ENCODE measurements at regions not wholly inside any gene's neighbourhood (a gene's known extent, or its start where the extent isn't known, plus 50 kb on each side); places are given as distances from the start of the nearest gene placed in this dataset.
"Not testable (repeated sequence)": the region's sequence is repeated elsewhere in the genome, so short reads cannot be mapped to it uniquely, and the experiment has no call there.

GRCh38 chr6:80633412-80633811 is 526.9 kb downstream of the BCKDHB start:
- no peak for DNase-seq (ENCODE audit: low spot score)

- DNase-seq (ENCODE audit: low spot score) = no peak
These were observed 518.9 kb downstream of the BCKDHB start for GRCh38 chr6:80625405-80625804.

GRCh38 chr6:80623066-80623815 is 516.8 kb downstream of the BCKDHB start:
- DNase-seq (ENCODE audit: low spot score) = no peak

- no peak for DNase-seq (ENCODE audit: low spot score)
These were observed 516.2 kb downstream of the BCKDHB start for GRCh38 chr6:80622641-80623040.

GRCh38 chr6:80618953-80619352 is 512.5 kb downstream of the BCKDHB start:
- DNase-seq (ENCODE audit: low spot score) = no peak

GRCh38 chr6:80610846-80611245 is 504.4 kb downstream of the BCKDHB start:
- no peak for DNase-seq (ENCODE audit: low spot score)

- no peak for DNase-seq (ENCODE audit: low spot score)
These were observed 502.4 kb downstream of the BCKDHB start for GRCh38 chr6:80608881-80609280.

GRCh38 chr6:80607811-80608391 is 501.4 kb downstream of the BCKDHB start:
- DNase-seq (ENCODE audit: low spot score) = no peak

- peak; percentile 17 for DNase-seq (ENCODE audit: low spot score)
These were observed 498.9 kb downstream of the BCKDHB start for GRCh38 chr6:80605165-80605989.

GRCh38 chr6:80603679-80604078 is 497.2 kb downstream of the BCKDHB start:
- DNase-seq (ENCODE audit: low spot score) = no peak

- no peak for DNase-seq (ENCODE audit: low spot score)
These were observed 488.0 kb downstream of the BCKDHB start for GRCh38 chr6:80594461-80594860.

GRCh38 chr6:80592436-80592835 is 486.0 kb downstream of the BCKDHB start:
- DNase-seq (ENCODE audit: low spot score) = no peak

GRCh38 chr6:80586242-80586641 is 479.8 kb downstream of the BCKDHB start:
- DNase-seq (ENCODE audit: low spot score) = no peak

- DNase-seq (ENCODE audit: low spot score) = no peak
These were observed 473.0 kb downstream of the BCKDHB start for GRCh38 chr6:80579391-80580023.

- DNase-seq (ENCODE audit: low spot score) = not testable (repeated sequence)
These were observed 466.8 kb downstream of the BCKDHB start for GRCh38 chr6:80573320-80573719.

- no peak for DNase-seq (ENCODE audit: low spot score)
These were observed 459.9 kb downstream of the BCKDHB start for GRCh38 chr6:80566361-80566760.

GRCh38 chr6:80553071-80553740 is 446.7 kb downstream of the BCKDHB start:
- DNase-seq (ENCODE audit: low spot score) = no peak

- DNase-seq (ENCODE audit: low spot score) = no peak
These were observed 444.3 kb downstream of the BCKDHB start for GRCh38 chr6:80550748-80551147.

GRCh38 chr6:80550281-80550680 is 443.8 kb downstream of the BCKDHB start:
- DNase-seq (ENCODE audit: low spot score) = no peak

- no peak for DNase-seq (ENCODE audit: low spot score)
These were observed 442.1 kb downstream of the BCKDHB start for GRCh38 chr6:80548532-80548931.

- DNase-seq (ENCODE audit: low spot score) = no peak
These were observed 441.4 kb downstream of the BCKDHB start for GRCh38 chr6:80547827-80548226.
